ENCODE measurements at regions not wholly inside any gene's neighbourhood (a gene's known extent, or its start where the extent isn't known, plus 50 kb on each side); places are given as distances from the start of the nearest gene placed in this dataset.

DNA sequence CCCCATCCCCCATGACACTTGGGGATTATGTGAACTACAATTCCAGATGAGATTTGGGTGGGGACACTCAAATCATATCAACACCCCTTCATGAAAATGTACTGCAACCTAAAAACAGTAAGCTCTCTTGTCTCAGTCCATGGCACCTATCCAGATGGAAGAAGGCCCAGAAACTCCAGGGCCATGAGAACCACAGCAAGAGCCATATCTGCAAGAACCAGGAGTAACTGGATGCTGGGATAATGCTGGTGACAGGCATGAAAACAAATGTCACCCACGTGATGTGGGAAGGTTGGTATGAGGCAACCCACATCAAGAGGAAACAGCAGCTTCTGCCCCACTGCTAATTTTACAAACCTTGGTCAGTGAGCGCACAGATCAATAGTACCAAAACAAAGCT is 400.1 kb upstream of the ERCC4 start:
- TF ChIP-seq, protein P1, sequence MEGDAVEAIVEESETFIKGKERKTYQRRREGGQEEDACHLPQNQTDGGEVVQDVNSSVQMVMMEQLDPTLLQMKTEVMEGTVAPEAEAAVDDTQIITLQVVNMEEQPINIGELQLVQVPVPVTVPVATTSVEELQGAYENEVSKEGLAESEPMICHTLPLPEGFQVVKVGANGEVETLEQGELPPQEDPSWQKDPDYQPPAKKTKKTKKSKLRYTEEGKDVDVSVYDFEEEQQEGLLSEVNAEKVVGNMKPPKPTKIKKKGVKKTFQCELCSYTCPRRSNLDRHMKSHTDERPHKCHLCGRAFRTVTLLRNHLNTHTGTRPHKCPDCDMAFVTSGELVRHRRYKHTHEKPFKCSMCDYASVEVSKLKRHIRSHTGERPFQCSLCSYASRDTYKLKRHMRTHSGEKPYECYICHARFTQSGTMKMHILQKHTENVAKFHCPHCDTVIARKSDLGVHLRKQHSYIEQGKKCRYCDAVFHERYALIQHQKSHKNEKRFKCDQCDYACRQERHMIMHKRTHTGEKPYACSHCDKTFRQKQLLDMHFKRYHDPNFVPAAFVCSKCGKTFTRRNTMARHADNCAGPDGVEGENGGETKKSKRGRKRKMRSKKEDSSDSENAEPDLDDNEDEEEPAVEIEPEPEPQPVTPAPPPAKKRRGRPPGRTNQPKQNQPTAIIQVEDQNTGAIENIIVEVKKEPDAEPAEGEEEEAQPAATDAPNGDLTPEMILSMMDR (IDR thresholded peaks at IDR 0.05): no peak
- TF ChIP-seq TEAD4 (IDR thresholded peaks at IDR 0.05; ENCODE audit: borderline replicate concordance, insufficient read depth) (no peak), FOXM1 (IDR thresholded peaks at IDR 0.05; ENCODE audit: low read depth) (no peak), EP300 (IDR thresholded peaks at IDR 0.05; ENCODE audit: borderline replicate concordance in 1 of 2, low read depth in 1 of 2, low read length in 1 of 2) (no peak)

Data from SK-N-SH (cell line).